Right renal cortex interstitium (tissue), 3 donors: ENCODE measurements at regions not wholly inside any gene's neighbourhood (a gene's known extent, or its start where the extent isn't known, plus 50 kb on each side); places are given as distances from the start of the nearest gene placed in this dataset.

Experiments used
- DNase-seq, 3 donors: peaks; one replicate each; pipeline ENCODE4 v3.0.0-alpha.2; 2013; ENCODE audit warnings: low read depth in 3 of 3, low spot score in 2 of 3

GRCh38 chr9:79120533-79120932 is 451.2 kb upstream of the TLE4 start:
- no peak for DNase-seq

GRCh38 chr9:79120941-79121340 is 450.8 kb upstream of the TLE4 start:
- DNase-seq: no peak

- DNase-seq: no peak
Observed at GRCh38 chr9:79123415-79123814, 448.4 kb upstream of the TLE4 start.

GRCh38 chr9:79127661-79128060 is 444.1 kb upstream of the TLE4 start:
- no peak for DNase-seq

GRCh38 chr9:79129865-79130480 is 441.8 kb upstream of the TLE4 start:
- peak; percentile 32 to 53 (median 47) for DNase-seq

- DNase-seq: no peak
Observed at GRCh38 chr9:79131246-79131774, 440.5 kb upstream of the TLE4 start.

GRCh38 chr9:79131824-79132377 is 439.9 kb upstream of the TLE4 start:
- no peak for DNase-seq

DNA sequence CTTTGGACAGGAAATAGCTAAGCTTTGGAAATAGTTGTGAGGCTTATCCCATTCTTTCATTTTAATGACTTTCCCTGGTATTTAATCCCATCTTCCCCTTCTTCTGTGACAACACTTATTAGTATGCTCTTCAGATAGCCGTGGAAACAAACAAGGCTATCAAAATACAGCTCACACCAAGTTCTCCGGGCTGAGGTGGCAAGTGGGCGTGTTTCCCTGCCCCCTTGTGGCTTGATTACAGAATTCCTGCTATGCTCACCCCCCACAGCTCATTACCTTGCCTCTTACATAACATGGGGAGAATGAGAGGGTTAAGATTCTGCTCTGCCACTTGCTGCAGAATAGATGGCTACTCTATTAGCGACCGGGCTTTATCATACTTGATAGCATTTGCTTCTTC is 437.1 kb upstream of the TLE4 start:
- DNase-seq: no peak

GRCh38 chr9:79135681-79136415 is 435.9 kb upstream of the TLE4 start:
- no peak for DNase-seq

DNA sequence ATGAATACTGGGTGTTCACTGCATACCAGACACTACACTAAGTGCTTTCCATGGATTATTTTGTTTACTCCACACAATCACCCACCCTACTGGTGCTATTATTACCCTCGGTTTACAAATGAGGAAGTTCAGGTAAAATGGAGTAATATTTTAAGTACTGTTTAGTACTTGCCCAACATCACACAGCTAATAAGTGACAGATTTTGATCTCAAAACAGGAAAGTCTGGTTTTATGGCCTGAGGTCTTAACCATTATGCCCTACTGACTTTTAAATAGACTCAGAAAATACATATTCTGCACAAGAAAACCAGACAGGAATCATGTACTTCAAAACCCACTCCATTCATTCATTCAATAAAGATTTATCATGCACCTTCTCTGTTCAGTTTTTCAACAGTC is 431.0 kb upstream of the TLE4 start:
- DNase-seq: no peak

GRCh38 chr9:79143211-79143610 is 428.6 kb upstream of the TLE4 start:
- no peak for DNase-seq

- DNase-seq: no peak
Observed at GRCh38 chr9:79145442-79145841, 426.3 kb upstream of the TLE4 start.

- no peak for DNase-seq
Observed at GRCh38 chr9:79149585-79149984, 422.2 kb upstream of the TLE4 start.

DNA sequence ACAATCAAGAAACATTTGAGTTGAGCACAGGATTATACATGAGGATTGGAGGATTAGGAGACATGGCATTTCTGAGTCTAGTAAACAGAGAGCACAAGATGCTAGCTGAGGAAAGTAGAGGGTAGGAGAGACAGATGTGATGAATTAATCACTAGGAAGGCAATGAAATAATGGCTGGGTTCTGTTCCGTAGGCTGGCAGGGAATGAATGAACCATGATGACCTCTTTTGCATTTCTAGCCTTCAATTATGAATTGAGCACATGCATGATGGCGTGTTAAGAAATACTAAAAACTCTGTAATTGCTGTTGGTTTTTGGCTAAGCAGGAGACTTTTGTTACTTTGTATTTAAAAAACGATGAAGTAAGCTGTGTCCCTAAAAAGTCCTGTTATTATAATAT is 420.0 kb upstream of the TLE4 start:
- no peak for DNase-seq

DNA sequence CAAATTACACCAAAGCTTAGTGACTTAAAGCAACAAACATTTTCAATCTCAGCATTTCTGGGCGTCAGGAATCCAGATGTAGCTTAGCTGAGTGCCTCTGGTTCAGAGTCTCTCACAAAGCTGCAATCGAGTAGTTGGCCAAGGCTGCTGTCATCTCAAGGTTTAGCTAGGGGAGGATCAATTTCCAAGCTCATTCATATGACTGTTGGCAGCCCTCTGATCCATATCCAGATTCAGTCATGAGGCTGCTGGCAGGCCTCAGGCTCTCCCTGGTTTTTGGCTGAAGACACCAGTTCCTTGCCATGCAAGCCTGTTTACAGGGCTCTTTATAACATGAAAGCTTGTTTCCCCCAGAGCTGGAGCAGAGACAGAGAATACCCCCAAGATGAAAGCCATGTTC is 419.5 kb upstream of the TLE4 start:
- no peak for DNase-seq

- no peak for DNase-seq
Observed at GRCh38 chr9:79154806-79155205, 417.0 kb upstream of the TLE4 start.

- DNase-seq: no peak
Observed at GRCh38 chr9:79155308-79155707, 416.5 kb upstream of the TLE4 start.

GRCh38 chr9:79163544-79163943 is 408.2 kb upstream of the TLE4 start:
- DNase-seq: no peak

- no peak for DNase-seq
Observed at GRCh38 chr9:79164406-79164805, 407.4 kb upstream of the TLE4 start.

DNA sequence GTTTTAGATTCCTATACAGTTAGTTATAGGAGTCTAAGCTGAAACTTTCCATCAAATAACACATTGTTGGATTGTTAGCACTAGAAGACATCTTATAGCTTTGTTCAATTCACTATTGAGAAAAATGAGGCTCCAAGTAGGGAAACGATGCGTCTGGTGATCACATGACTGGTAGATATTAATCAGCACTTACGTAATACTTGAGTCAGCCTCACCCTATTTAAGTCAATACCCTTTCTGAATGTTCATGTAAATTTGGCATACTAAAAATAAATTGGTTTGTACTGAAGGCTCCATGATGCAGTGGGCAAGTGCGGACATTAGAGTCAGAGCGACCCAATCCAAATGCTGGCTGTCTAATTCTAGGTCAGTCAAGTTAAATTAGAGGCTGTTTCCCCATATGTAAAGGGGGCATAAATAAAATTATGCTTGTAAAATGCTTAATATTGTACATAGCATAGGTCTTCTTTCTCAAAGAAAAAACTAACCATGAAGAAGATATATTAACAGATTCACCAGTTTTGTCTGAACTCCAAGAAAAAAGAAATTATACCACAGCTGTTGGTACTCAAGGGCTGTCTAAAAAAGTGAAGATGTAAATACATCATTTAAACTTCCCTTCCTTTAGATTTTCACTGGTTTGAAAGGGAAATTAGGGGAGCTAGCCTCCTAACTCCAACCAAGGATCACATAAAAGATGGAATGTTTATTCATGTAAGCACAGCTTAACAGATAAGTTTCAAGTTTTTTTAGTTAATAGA is 406.6 kb upstream of the TLE4 start:
- DNase-seq: no peak

DNA sequence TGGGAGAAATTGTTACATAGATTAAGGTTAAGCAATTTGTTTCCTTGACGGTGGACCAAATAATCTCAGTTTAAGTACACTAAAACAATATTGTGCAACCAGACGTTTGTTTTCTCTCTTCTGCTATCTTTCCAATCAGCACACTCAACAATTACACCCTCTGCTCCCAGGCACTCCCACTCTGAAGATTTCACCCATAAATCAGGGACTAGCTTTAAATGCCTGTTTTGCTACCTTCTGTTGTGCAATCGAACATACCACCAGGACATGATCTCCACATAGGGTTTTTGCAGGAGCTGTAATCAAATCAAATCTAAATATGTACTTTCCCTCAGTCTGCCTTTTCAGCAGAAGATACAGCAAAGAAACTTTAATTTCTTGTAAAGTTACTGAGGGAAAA is 405.8 kb upstream of the TLE4 start:
- DNase-seq: no peak
